ENCODE measurements at regions not wholly inside any gene's neighbourhood (a gene's known extent, or its start where the extent isn't known, plus 50 kb on each side); places are given as distances from the start of the nearest gene placed in this dataset.

DNA sequence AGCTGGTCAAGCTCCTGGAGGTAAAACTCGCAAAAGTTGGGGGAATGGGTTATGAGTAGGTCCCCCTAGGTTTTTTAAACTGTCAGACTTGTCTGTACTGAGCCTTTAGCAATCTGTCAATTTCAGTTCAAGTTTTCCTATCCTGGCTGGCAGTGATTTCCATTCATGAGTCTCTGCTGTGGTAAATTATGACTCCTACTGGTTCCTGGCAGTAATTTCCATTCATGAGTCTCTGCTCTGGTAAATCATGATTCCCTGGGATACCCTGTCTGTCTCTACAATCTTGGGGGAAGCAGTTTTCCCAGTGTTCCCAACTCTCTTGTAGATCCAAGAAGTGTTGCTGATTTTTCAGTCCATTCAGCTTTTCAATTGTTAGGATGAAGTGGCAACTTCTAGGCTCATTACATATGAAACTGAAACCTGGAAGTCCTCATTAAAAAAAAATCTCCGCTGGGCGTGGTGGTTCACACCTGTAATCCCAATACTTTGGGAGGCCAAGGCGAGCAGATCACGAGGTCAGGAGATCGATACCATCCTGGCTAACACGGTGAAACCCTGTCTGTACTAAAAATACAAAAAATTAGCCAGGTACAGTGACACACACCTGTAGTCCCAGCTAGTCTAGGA is 91.3 kb upstream of the GPBP1 start:
- TF ChIP-seq, protein P1, sequence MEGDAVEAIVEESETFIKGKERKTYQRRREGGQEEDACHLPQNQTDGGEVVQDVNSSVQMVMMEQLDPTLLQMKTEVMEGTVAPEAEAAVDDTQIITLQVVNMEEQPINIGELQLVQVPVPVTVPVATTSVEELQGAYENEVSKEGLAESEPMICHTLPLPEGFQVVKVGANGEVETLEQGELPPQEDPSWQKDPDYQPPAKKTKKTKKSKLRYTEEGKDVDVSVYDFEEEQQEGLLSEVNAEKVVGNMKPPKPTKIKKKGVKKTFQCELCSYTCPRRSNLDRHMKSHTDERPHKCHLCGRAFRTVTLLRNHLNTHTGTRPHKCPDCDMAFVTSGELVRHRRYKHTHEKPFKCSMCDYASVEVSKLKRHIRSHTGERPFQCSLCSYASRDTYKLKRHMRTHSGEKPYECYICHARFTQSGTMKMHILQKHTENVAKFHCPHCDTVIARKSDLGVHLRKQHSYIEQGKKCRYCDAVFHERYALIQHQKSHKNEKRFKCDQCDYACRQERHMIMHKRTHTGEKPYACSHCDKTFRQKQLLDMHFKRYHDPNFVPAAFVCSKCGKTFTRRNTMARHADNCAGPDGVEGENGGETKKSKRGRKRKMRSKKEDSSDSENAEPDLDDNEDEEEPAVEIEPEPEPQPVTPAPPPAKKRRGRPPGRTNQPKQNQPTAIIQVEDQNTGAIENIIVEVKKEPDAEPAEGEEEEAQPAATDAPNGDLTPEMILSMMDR (IDR thresholded peaks at IDR 0.05): peak in 2 of 3 experiments; percentile 33 to 36
- TF ChIP-seq POLR2A (IDR thresholded peaks at IDR 0.05): no peak
